H1 (cell line): ENCODE measurements at regions not wholly inside any gene's neighbourhood (a gene's known extent, or its start where the extent isn't known, plus 50 kb on each side); places are given as distances from the start of the nearest gene placed in this dataset.

Source experiments
- CTCF ChIA-PET: fragments of 300-600 bp; sonication (Branson Sonifier 250); formaldehyde crosslinking; loops from one replicate; lab custom pipeline; 2021; ENCODE audit not compliant: partially characterized antibody; lab: Charles Lee
- POLR2A ChIA-PET: fragments of 300-600 bp; sonication (Branson Sonifier 250); formaldehyde crosslinking; loops from one replicate; lab custom pipeline; 2021; ENCODE audit warnings: inconsistent platforms; ENCODE audit not compliant: partially characterized antibody; lab: Charles Lee
- DNase-seq, 2 experiments: peaks; one replicate each; pipeline versions ENCODE4 v3.0.0 to v3.0.0-alpha.2; 2010 to 2022; ENCODE audit warnings: low spot score in 2 of 2, low read depth in 1 of 2, mixed read lengths in 1 of 2
- FAIRE-seq: peaks from 2 replicates; lab custom pipeline; 2011; peaks lifted over from hg19 to GRCh38; lab: Jason Lieb, UNC
- H2AFZ ChIP-seq: 2 replicates; pipeline ENCODE4 v1.8.1; 2012; ENCODE audit warnings: low read length, inconsistent platforms
- H2AK5ac ChIP-seq: 2 replicates; pipeline ENCODE4 v1.6.1; 2013; ENCODE audit warnings: low read depth, low read length
- H2BK120ac ChIP-seq: replicated peaks from 2 replicates; pipeline ENCODE3; 2013; ENCODE audit warnings: low read depth, low read length, inconsistent platforms
- H2BK12ac ChIP-seq: 2 replicates; pipeline ENCODE4 v1.6.1; 2013; ENCODE audit warnings: low read depth, low read length
- H2BK15ac ChIP-seq: 2 replicates; pipeline ENCODE4 v1.6.1; 2013; ENCODE audit warnings: low read length
- H2BK20ac ChIP-seq: 2 replicates; pipeline ENCODE4 v1.6.1; 2013; ENCODE audit warnings: low read length
- H2BK5ac ChIP-seq: 2 replicates; pipeline ENCODE4 v1.6.1; 2013; ENCODE audit warnings: low read depth, low read length
- H3K14ac ChIP-seq: 2 replicates; pipeline ENCODE4 v1.6.1; 2013; ENCODE audit warnings: inconsistent platforms; ENCODE audit not compliant: insufficient read length
- H3K18ac ChIP-seq: 2 replicates; pipeline ENCODE4 v1.6.1; 2013; ENCODE audit warnings: low read length; ENCODE audit errors: extremely low read depth
- H3K23ac ChIP-seq: 2 replicates; pipeline ENCODE4 v1.6.1; 2013; ENCODE audit warnings: inconsistent platforms; ENCODE audit not compliant: insufficient read length
- H3K23me2 ChIP-seq: 2 replicates; pipeline ENCODE4 v1.6.1; 2013; ENCODE audit warnings: low read depth, low read length
- H3K27ac ChIP-seq: 2 replicates; pipeline ENCODE4 v1.6.1; 2011; ENCODE audit warnings: low read depth, low read length, inconsistent platforms
- H3K27me3 ChIP-seq, 4 experiments: replicated peaks in 1 of 4; 1 replicate in 1 of 4; 2 replicates in 3 of 4; pipeline versions ENCODE4 v1.6.1 to v1.8.1; 2011 to 2013; ENCODE audit warnings: low read length in 3 of 4, mild to moderate bottlenecking in 3 of 4, inconsistent platforms in 2 of 4, mixed read lengths in 2 of 4, moderate library complexity in 1 of 4; ENCODE audit not compliant: control insufficient read depth in 3 of 4, insufficient read depth in 3 of 4; ENCODE audit errors: extremely low read depth in 1 of 4
- H3K36me3 ChIP-seq, 4 experiments: 2 replicates each; pipeline versions ENCODE4 v1.6.1 to v1.8.1; 2011 to 2013; ENCODE audit warnings: mild to moderate bottlenecking in 4 of 4, low read length in 3 of 4, moderate library complexity in 2 of 4, control low read depth in 1 of 4, inconsistent platforms in 1 of 4; ENCODE audit not compliant: insufficient read depth in 4 of 4, control insufficient read depth in 2 of 4
- H3K4ac ChIP-seq: replicated peaks from 2 replicates; pipeline ENCODE3; 2013; ENCODE audit warnings: low read length, low read depth, mixed read lengths, inconsistent platforms; ENCODE audit not compliant: insufficient read length
- H3K4me1 ChIP-seq, 4 experiments: replicated peaks in 1 of 4; 1 replicate in 1 of 4; 2 replicates in 3 of 4; pipeline versions ENCODE4 v1.6.1 to v1.8.1; 2011 to 2013; ENCODE audit warnings: low read length in 3 of 4, inconsistent platforms in 2 of 4, mixed read lengths in 1 of 4; ENCODE audit not compliant: insufficient read depth in 4 of 4, control insufficient read depth in 3 of 4
- H3K4me2 ChIP-seq, 2 experiments: 2 replicates each; pipeline versions ENCODE4 v1.6.1 to v1.8.1; 2011 to 2013; ENCODE audit warnings: low read depth in 2 of 2, low read length in 2 of 2, control low read depth in 1 of 2, inconsistent platforms in 1 of 2, mild to moderate bottlenecking in 1 of 2; ENCODE audit not compliant: insufficient read depth in 1 of 2
- H3K4me3 ChIP-seq, 4 experiments: fragments of 200-600, 300-600 bp in 1 of 4; sonication (generic), shearing (Covaris generic), sonication (Bioruptor Twin) in 1 of 4; 2 replicates each; pipeline versions ENCODE4 v1.5.1 to v1.8.1; 2011 to 2016; ENCODE audit warnings: low read length in 4 of 4, low read depth in 3 of 4, control low read depth in 2 of 4, inconsistent platforms in 2 of 4, mild to moderate bottlenecking in 2 of 4, mixed read lengths in 1 of 4, moderate library complexity in 1 of 4; ENCODE audit not compliant: insufficient read depth in 2 of 4; ENCODE audit errors: extremely low read depth in 1 of 4
- H3K56ac ChIP-seq: replicated peaks from 2 replicates; pipeline ENCODE3; 2013; ENCODE audit warnings: low read depth, mild to moderate bottlenecking, mixed read lengths, low read length, inconsistent platforms; ENCODE audit not compliant: insufficient read length
- H3K79me1 ChIP-seq: 2 replicates; pipeline ENCODE4 v1.6.1; 2013; ENCODE audit warnings: low read depth, low read length, control low read depth
- H3K79me2 ChIP-seq, 2 experiments: 2 replicates each; pipeline versions ENCODE4 v1.6.1 to v1.8.1; 2012 to 2013; ENCODE audit warnings: low read length in 2 of 2, mild to moderate bottlenecking in 2 of 2, inconsistent platforms in 1 of 2; ENCODE audit not compliant: insufficient read depth in 2 of 2, control insufficient read depth in 1 of 2
- H3K9ac ChIP-seq, 4 experiments: replicated peaks in 1 of 4; 1 replicate in 1 of 4; 2 replicates in 3 of 4; pipeline versions ENCODE4 v1.6.1 to v1.8.1; 2011 to 2013; ENCODE audit warnings: low read depth in 3 of 4, low read length in 3 of 4, control low read depth in 2 of 4, mild to moderate bottlenecking in 2 of 4, moderate library complexity in 2 of 4, inconsistent platforms in 1 of 4; ENCODE audit errors: extremely low read depth in 1 of 4
- H3K9me3 ChIP-seq, 2 experiments: 2 replicates each; pipeline versions ENCODE4 v1.6.1 to v1.8.1; 2012 to 2013; ENCODE audit warnings: mild to moderate bottlenecking in 2 of 2, moderate library complexity in 2 of 2, control low read depth in 1 of 2, inconsistent platforms in 1 of 2, low read depth in 1 of 2, low read length in 1 of 2, mixed read lengths in 1 of 2; ENCODE audit not compliant: insufficient read depth in 2 of 2
- H4K20me1 ChIP-seq, 2 experiments: replicated peaks in 1 of 2; 2 replicates each; pipeline versions ENCODE3 to v1.8.1; 2011 to 2013; ENCODE audit warnings: inconsistent platforms in 2 of 2, low read length in 2 of 2, mild to moderate bottlenecking in 1 of 2; ENCODE audit not compliant: insufficient read depth in 2 of 2, control insufficient read depth in 1 of 2
- H4K5ac ChIP-seq: 2 replicates; pipeline ENCODE4 v1.6.1; 2013; ENCODE audit warnings: low read length, low read depth, mixed read lengths, inconsistent platforms; ENCODE audit not compliant: insufficient read length
- H4K8ac ChIP-seq: 2 replicates; pipeline ENCODE4 v1.8.0; 2013; ENCODE audit warnings: mild to moderate bottlenecking, moderate library complexity, low read length, inconsistent platforms; ENCODE audit not compliant: insufficient read depth; ENCODE audit errors: extremely low read depth
- H4K91ac ChIP-seq: replicated peaks from 2 replicates; pipeline ENCODE3; 2013; ENCODE audit warnings: low read length, mixed read lengths, inconsistent platforms; ENCODE audit not compliant: insufficient read length
- ATF3 ChIP-seq: IDR thresholded peaks from 2 replicates; pipeline ENCODE4 v1.6.1; 2011; ENCODE audit warnings: low read depth, mild to moderate bottlenecking, low read length; ENCODE audit not compliant: insufficient read depth
- BACH1 ChIP-seq: IDR thresholded peaks from 2 replicates; pipeline ENCODE4 v1.6.1; 2012; ENCODE audit warnings: low read length, improper control_type of control experiment
- CTBP2 ChIP-seq: IDR thresholded peaks from 2 replicates; pipeline ENCODE4 v1.7.0; 2011; ENCODE audit warnings: borderline replicate concordance, mild to moderate bottlenecking, moderate library complexity, mixed read lengths, low read length; ENCODE audit not compliant: insufficient read depth, insufficient read length
- HDAC6 ChIP-seq: IDR thresholded peaks from one replicate; pipeline ENCODE4 v1.7.1; 2012; ENCODE audit warnings: low read depth, mild to moderate bottlenecking, inconsistent platforms, low read length, moderate library complexity
- JUND ChIP-seq: IDR thresholded peaks from 2 replicates; pipeline ENCODE4 v1.6.1; 2011; ENCODE audit warnings: mild to moderate bottlenecking, improper control_type of control experiment, low read length
- KDM4A ChIP-seq: IDR thresholded peaks from one replicate; pipeline ENCODE4 v1.7.1; 2012; ENCODE audit warnings: low read depth, mild to moderate bottlenecking, moderate library complexity, low read length, inconsistent platforms; ENCODE audit not compliant: severe bottlenecking
- KDM5A ChIP-seq: fragments of 200-600 bp; IDR thresholded peaks from 2 replicates; pipeline ENCODE4 v1.7.1; 2012; ENCODE audit warnings: mild to moderate bottlenecking, low read length, inconsistent platforms, mixed read lengths
- NRF1 ChIP-seq: IDR thresholded peaks from 2 replicates; pipeline ENCODE4 v1.6.1; 2011; ENCODE audit warnings: mild to moderate bottlenecking, low read depth, low read length, improper control_type of control experiment
- POLR2AphosphoS5 ChIP-seq: IDR thresholded peaks from 2 replicates; pipeline ENCODE4 v1.6.1; 2011; ENCODE audit warnings: low read depth, low read length
- SIN3A ChIP-seq, 2 experiments: IDR thresholded peaks in 1 of 2; conservative IDR thresholded peaks in 1 of 2; 2 replicates each; pipeline ENCODE4 v1.6.1; 2011 to 2012; ENCODE audit warnings: low read length in 2 of 2, improper control_type of control experiment in 1 of 2, low read depth in 1 of 2, mild to moderate bottlenecking in 1 of 2
- SIRT6 ChIP-seq: IDR thresholded peaks from one replicate; pipeline ENCODE4 v1.7.1; 2012; ENCODE audit warnings: low read length, inconsistent platforms
- SP1 ChIP-seq: IDR thresholded peaks from 2 replicates; pipeline ENCODE4 v1.6.1; 2011; ENCODE audit warnings: low read depth, low read length
- SRF ChIP-seq: IDR thresholded peaks from 2 replicates; pipeline ENCODE4 v1.6.1; 2011; ENCODE audit warnings: mild to moderate bottlenecking, low read depth, low read length, moderate library complexity
- SUZ12 ChIP-seq: fragments of 200-600 bp; sonication (generic); IDR thresholded peaks from 2 replicates; pipeline ENCODE4 v1.6.1; 2012; ENCODE audit warnings: mild to moderate bottlenecking, inconsistent platforms, low read length, moderate library complexity, mixed read lengths
- ZNF274 ChIP-seq: IDR thresholded peaks from 2 replicates; pipeline ENCODE4 v1.7.0; 2012; ENCODE audit warnings: low read length, borderline replicate concordance; ENCODE audit errors: extremely low read depth
- WGBS, 2 experiments: shearing (Covaris generic) in 1 of 2; methylation state at CpG; one replicate each; pipeline versions ENCODE4 v1.1.6 to v1.1.7; 2013 to 2015; ENCODE audit warnings: low lambda C conversion rate in 2 of 2, mixed read lengths in 2 of 2, inconsistent platforms in 1 of 2, low coverage in 1 of 2, missing lambda C conversion rate in 1 of 2; ENCODE audit not compliant: insufficient replicate concordance in 2 of 2, insufficient coverage in 1 of 2, insufficient read length in 1 of 2; ENCODE audit errors: extremely low coverage in 1 of 2, missing lambda C conversion rate in 1 of 2; 5-methylcytosine and 5-hydroxymethylcytosine counted together

GRCh38 chr12:24407884-24408283 lies 458.4 kb upstream of the SOX5 start:
- no peaks in the 10 kb centered on the region for H4K20me1 ChIP-seq
- no peak overlapping the region for H2AFZ ChIP-seq
- H2BK120ac ChIP-seq = no peak overlapping the region
- H3K23me2 ChIP-seq = no peaks in the 10 kb centered on the region
- H3K14ac ChIP-seq = no peak overlapping the region
- H3K4ac ChIP-seq = no peak overlapping the region
- no peak overlapping the region for H3K23ac ChIP-seq
- H4K5ac ChIP-seq = no peak overlapping the region
- 96% methylated on average over 7 of the region's 7 CpGs; no CpG with 5 or more reads in 1 of the 2 experiments for WGBS, 2 experiments
- no peak overlapping the region for H4K8ac ChIP-seq
- no peak overlapping the region for H4K91ac ChIP-seq
- no peak overlapping the region; a peak in 1 of 7 replicates for H3K9ac ChIP-seq
- H2BK5ac ChIP-seq = no peak overlapping the region
- no peak overlapping the region for H3K18ac ChIP-seq
- no peaks in the 10 kb centered on the region for H3K79me1 ChIP-seq
- no peak for DNase-seq
- POLR2A ChIA-PET = no interaction called here
- H3K4me3 ChIP-seq = no peak overlapping the region
- no peaks in the 10 kb centered on the region for H3K27me3 ChIP-seq
- CTCF ChIA-PET = no interaction called here
- no peak overlapping the region for H3K4me2 ChIP-seq
- FAIRE-seq = no peak
- peaks cover 0 to 4% (median 0%) of the 10 kb centered on the region in 4 experiments; a peak in 2 of 7 replicates for H3K4me1 ChIP-seq
- H3K56ac ChIP-seq = no peak overlapping the region
- no peaks in the 10 kb centered on the region for H3K36me3 ChIP-seq
- H3K9me3 ChIP-seq = no peaks in the 10 kb centered on the region
- no peaks in the 10 kb centered on the region for H3K79me2 ChIP-seq
- H2BK12ac ChIP-seq = no peak overlapping the region
- no peak overlapping the region for H3K27ac ChIP-seq
- no peak overlapping the region for H2BK15ac ChIP-seq
- H2BK20ac ChIP-seq = no peak overlapping the region
- no peak overlapping the region for H2AK5ac ChIP-seq
- TF ChIP-seq BACH1 (no peak), KDM5A (no peak), SIRT6 (no peak), SUZ12 (no peak), SRF (no peak), SIN3A (conservative IDR thresholded peaks at IDR 0.05 in 1 of 2, IDR thresholded peaks at IDR 0.05 in 1 of 2; ENCODE audit: low read depth in 1 of 2, low read length in 2 of 2) (no peak), KDM4A (no peak), SP1 (no peak), NRF1 (no peak), ZNF274 (no peak), HDAC6 (no peak), ATF3 (no peak), CTBP2 (no peak), POLR2AphosphoS5 (no peak), JUND (no peak)
